ENCODE measurements at regions not wholly inside any gene's neighbourhood (a gene's known extent, or its start where the extent isn't known, plus 50 kb on each side); places are given as distances from the start of the nearest gene placed in this dataset.

GRCh38 chr2:56898986-56899385, 715.2 kb downstream of the CCDC85A start:
- no peaks in the 10 kb centered on the region for H3K4me1 ChIP-seq
- no peaks in the 10 kb centered on the region for H3K27me3 ChIP-seq
- no peak overlapping the region for H3K4me3 ChIP-seq
- no peak overlapping the region for H3K27ac ChIP-seq
- TF ChIP-seq EP300 (IDR thresholded peaks at IDR 0.05) (no peak), POLR2A (IDR thresholded peaks at IDR 0.05) (no peak), CTCF (IDR thresholded peaks at IDR 0.05) (no peak)
- 81 to 83% methylated on average over 1 of the region's 1 CpG for WGBS, 2 donors
- peaks cover 0 to 10% (median 0%) of the 10 kb centered on the region in 4 donors for H3K9me3 ChIP-seq
- no peaks in the 10 kb centered on the region for H3K36me3 ChIP-seq
- no peak for DNase-seq (ENCODE audit: low spot score in 2 of 2)

- H3K9me3 ChIP-seq: peaks cover 0 to 15% (median 2%) of the 10 kb centered on the region in 4 donors
- H3K27ac ChIP-seq: no peak overlapping the region
- no peak for DNase-seq (ENCODE audit: low spot score in 2 of 2)
- H3K4me1 ChIP-seq: no peaks in the 10 kb centered on the region
- H3K27me3 ChIP-seq: no peaks in the 10 kb centered on the region
- no peaks in the 10 kb centered on the region for H3K36me3 ChIP-seq
- 67 to 72% methylated on average over 4 of the region's 4 CpGs for WGBS, 2 donors
- TF ChIP-seq CTCF (IDR thresholded peaks at IDR 0.05): no peak
- TF ChIP-seq POLR2A (IDR thresholded peaks at IDR 0.05): no peak
- no peak for TF ChIP-seq EP300 (IDR thresholded peaks at IDR 0.05)
- H3K4me3 ChIP-seq: no peak overlapping the region
Observed at GRCh38 chr2:56912490-56912889, 728.7 kb downstream of the CCDC85A start.

- H3K36me3 ChIP-seq: no peaks in the 10 kb centered on the region
- DNase-seq (ENCODE audit: low spot score in 2 of 2): no peak
- H3K27ac ChIP-seq: no peak overlapping the region
- H3K4me1 ChIP-seq: no peaks in the 10 kb centered on the region
- H3K27me3 ChIP-seq: no peaks in the 10 kb centered on the region
- no peak for TF ChIP-seq POLR2A (IDR thresholded peaks at IDR 0.05)
- no peak for TF ChIP-seq CTCF (IDR thresholded peaks at IDR 0.05)
- no peak for TF ChIP-seq EP300 (IDR thresholded peaks at IDR 0.05)
- no peak overlapping the region for H3K4me3 ChIP-seq
- peaks cover 0 to 15% (median 0%) of the 10 kb centered on the region in 4 donors for H3K9me3 ChIP-seq
Observed at GRCh38 chr2:56918790-56919189, 735.0 kb downstream of the CCDC85A start.

- Histone ChIP-seq H3K9me3 (no peaks in the 10 kb centered on the region), H3K36me3 (no peaks in the 10 kb centered on the region), H3K4me3 (no peak overlapping the region), H3K27ac (no peak overlapping the region), H3K4me1 (no peaks in the 10 kb centered on the region), H3K27me3 (no peaks in the 10 kb centered on the region)
- 51 to 62% methylated on average over 2 of the region's 2 CpGs for WGBS, 2 donors
- no peak for TF ChIP-seq EP300 (IDR thresholded peaks at IDR 0.05)
- no peak for DNase-seq (ENCODE audit: low spot score in 2 of 2)
Observed at GRCh38 chr2:56933976-56934375, 750.2 kb downstream of the CCDC85A start.

GRCh38 chr2:56934866-56935265, 751.1 kb downstream of the CCDC85A start:
- H3K4me1 ChIP-seq: no peaks in the 10 kb centered on the region
- no peak for DNase-seq (ENCODE audit: low spot score in 2 of 2)
- no peaks in the 10 kb centered on the region for H3K27me3 ChIP-seq
- no peaks in the 10 kb centered on the region for H3K36me3 ChIP-seq
- WGBS, 2 donors: 68 to 77% methylated on average over 1 of the region's 1 CpG
- no peaks in the 10 kb centered on the region for H3K9me3 ChIP-seq
- H3K27ac ChIP-seq: no peak overlapping the region
- no peak for TF ChIP-seq CTCF (IDR thresholded peaks at IDR 0.05)
- TF ChIP-seq POLR2A (IDR thresholded peaks at IDR 0.05): no peak
- no peak for TF ChIP-seq EP300 (IDR thresholded peaks at IDR 0.05)
- no peak overlapping the region for H3K4me3 ChIP-seq

- Histone ChIP-seq H3K27ac (no peak overlapping the region), H3K36me3 (no peaks in the 10 kb centered on the region), H3K4me1 (no peaks in the 10 kb centered on the region), H3K4me3 (no peak overlapping the region), H3K27me3 (no peaks in the 10 kb centered on the region), H3K9me3 (no peaks in the 10 kb centered on the region)
- TF ChIP-seq EP300 (IDR thresholded peaks at IDR 0.05) (no peak), CTCF (IDR thresholded peaks at IDR 0.05) (no peak), POLR2A (IDR thresholded peaks at IDR 0.05) (no peak)
- no peak for DNase-seq (ENCODE audit: low spot score in 2 of 2)
Observed at GRCh38 chr2:56940054-56940453, 756.3 kb downstream of the CCDC85A start.

All from tibial nerve (tissue), 4 donors.